KMS-11 (cell line): ENCODE measurements at regions not wholly inside any gene's neighbourhood (a gene's known extent, or its start where the extent isn't known, plus 50 kb on each side); places are given as distances from the start of the nearest gene placed in this dataset.

Experiments
- H2AFZ ChIP-seq: fragments of 200-600 bp; sonication (generic); 2 replicates; pipeline ENCODE4 v1.6.1; 2016; ENCODE audit warnings: antibody characterized with exemption, mixed run types, low read depth
- H3K27ac ChIP-seq: fragments of 200-600 bp; sonication (generic); 2 replicates; pipeline ENCODE4 v1.6.1; 2016; ENCODE audit warnings: mild to moderate bottlenecking, mixed run types
- H3K27me3 ChIP-seq: fragments of 200-600 bp; sonication (generic); 2 replicates; pipeline ENCODE4 v1.6.1; 2017; ENCODE audit warnings: mild to moderate bottlenecking, low read depth, mixed run types, moderate library complexity; ENCODE audit not compliant: insufficient read depth
- H3K36me3 ChIP-seq: fragments of 200-600 bp; sonication (generic); 2 replicates; pipeline ENCODE4 v1.6.1; 2017; ENCODE audit warnings: mild to moderate bottlenecking, mixed run types; ENCODE audit not compliant: insufficient read depth
- H3K4me1 ChIP-seq: fragments of 200-600 bp; sonication (generic); 2 replicates; pipeline ENCODE4 v1.6.1; 2016; ENCODE audit warnings: mild to moderate bottlenecking, low read depth, mixed run types; ENCODE audit not compliant: poor library complexity, severe bottlenecking
- H3K4me2 ChIP-seq: fragments of 200-600 bp; sonication (generic); 2 replicates; pipeline ENCODE4 v1.7.0; 2016; ENCODE audit warnings: mild to moderate bottlenecking, mixed run types
- H3K4me3 ChIP-seq: fragments of 200-600 bp; sonication (generic); IDR thresholded peaks from 2 replicates; pipeline ENCODE4 v1.6.1; 2017; ENCODE audit warnings: low read depth, low read length, mixed read lengths; ENCODE audit not compliant: insufficient read depth
- H3K79me2 ChIP-seq: fragments of 200-600 bp; sonication (generic); 2 replicates; pipeline ENCODE4 v1.6.1; 2016; ENCODE audit warnings: low read depth, mixed run types; ENCODE audit not compliant: insufficient read depth
- H3K9ac ChIP-seq: fragments of 200-600 bp; sonication (generic); 2 replicates; pipeline ENCODE4 v1.6.1; 2016; ENCODE audit warnings: mild to moderate bottlenecking, mixed run types
- H4K20me1 ChIP-seq: fragments of 200-600 bp; sonication (generic); 2 replicates; pipeline ENCODE4 v1.6.1; 2016; ENCODE audit warnings: mild to moderate bottlenecking, mixed run types; ENCODE audit not compliant: insufficient read depth
- CTCF ChIP-seq: fragments of 200-600 bp; sonication (generic); conservative IDR thresholded peaks from 2 replicates; pipeline ENCODE4 v1.6.1; 2017; ENCODE audit warnings: low read depth, mild to moderate bottlenecking, antibody characterized with exemption, low read length, moderate library complexity, mixed read lengths

GRCh38 chr5:37938861-37939260 is 99.0 kb upstream of the GDNF start:
- Histone ChIP-seq H3K79me2 (no peaks in the 10 kb centered on the region), H3K4me3 (no peak overlapping the region), H3K9ac (no peak overlapping the region), H3K4me1 (no peaks in the 10 kb centered on the region), H3K27me3 (no peaks in the 10 kb centered on the region), H3K27ac (no peak overlapping the region), H3K4me2 (no peak overlapping the region), H4K20me1 (no peaks in the 10 kb centered on the region), H2AFZ (no peak overlapping the region), H3K36me3 (no peaks in the 10 kb centered on the region)
- TF ChIP-seq CTCF = no peak

- Histone ChIP-seq H3K4me1 (no peaks in the 10 kb centered on the region), H3K4me3 (no peak overlapping the region), H3K36me3 (no peaks in the 10 kb centered on the region), H2AFZ (no peak overlapping the region), H3K9ac (no peak overlapping the region), H3K79me2 (no peaks in the 10 kb centered on the region), H3K27me3 (no peaks in the 10 kb centered on the region), H3K4me2 (no peak overlapping the region), H4K20me1 (no peaks in the 10 kb centered on the region), H3K27ac (no peak overlapping the region)
- TF ChIP-seq CTCF = no peak
Measured at GRCh38 chr5:37938076-37938852, 98.4 kb upstream of the GDNF start.

- no peak for TF ChIP-seq CTCF
- H2AFZ ChIP-seq = no peak overlapping the region
Measured at GRCh38 chr5:37936091-37936490, 96.2 kb upstream of the GDNF start.

GRCh38 chr5:37933576-37933975 is 93.7 kb upstream of the GDNF start:
- TF ChIP-seq CTCF = no peak
- Histone ChIP-seq H3K4me2 (no peak overlapping the region), H3K9ac (no peak overlapping the region), H3K27ac (no peak overlapping the region), H3K79me2 (no peaks in the 10 kb centered on the region), H2AFZ (no peak overlapping the region), H3K27me3 (no peaks in the 10 kb centered on the region), H3K4me1 (no peaks in the 10 kb centered on the region), H3K4me3 (no peak overlapping the region), H3K36me3 (no peaks in the 10 kb centered on the region), H4K20me1 (no peaks in the 10 kb centered on the region)

More at GRCh38 chr5:37936091-37936490, 96.2 kb upstream of the GDNF start:
- Histone ChIP-seq H3K27me3 (no peaks in the 10 kb centered on the region), H3K79me2 (no peaks in the 10 kb centered on the region), H4K20me1 (no peaks in the 10 kb centered on the region), H3K36me3 (no peaks in the 10 kb centered on the region), H3K4me1 (no peaks in the 10 kb centered on the region), H3K9ac (no peak overlapping the region), H3K4me3 (no peak overlapping the region), H3K27ac (no peak overlapping the region), H3K4me2 (no peak overlapping the region)
